Testis (tissue), 2 donors: ENCODE measurements at regions not wholly inside any gene's neighbourhood (a gene's known extent, or its start where the extent isn't known, plus 50 kb on each side); places are given as distances from the start of the nearest gene placed in this dataset.

ENCODE experiments used
- DNase-seq: peaks from one replicate; pipeline ENCODE4 v3.0.0-alpha.2; 2019
- H3K27ac ChIP-seq, 2 donors: fragments of 200-600 bp; sonication (generic); one replicate each; pipeline ENCODE4 v1.5.1; 2019
- H3K27me3 ChIP-seq: fragments of 200-600 bp; sonication (generic); one replicate; pipeline ENCODE4 v1.5.1; 2019
- H3K36me3 ChIP-seq: fragments of 200-600 bp; sonication (generic); one replicate; pipeline ENCODE4 v1.5.1; 2017; ENCODE audit warnings: low read depth; ENCODE audit errors: missing control alignments
- H3K4me1 ChIP-seq: fragments of 200-600 bp; sonication (generic); one replicate; pipeline ENCODE4 v1.5.1; 2019
- H3K4me3 ChIP-seq, 2 donors: fragments of 200-600 bp; sonication (generic); one replicate each; pipeline ENCODE4 v1.5.1; 2017 to 2019
- H3K9me3 ChIP-seq: fragments of 200-600 bp; sonication (generic); one replicate; pipeline ENCODE4 v1.5.1; 2017
- POLR2A ChIP-seq: fragments of 450-650 bp; IDR thresholded peaks from one replicate; pipeline ENCODE4 v1.6.1; 2017; ENCODE audit warnings: antibody characterized with exemption, mild to moderate bottlenecking, moderate library complexity
- WGBS, 2 donors: methylation state at CpG; one replicate each; pipeline ENCODE4 v1.1.5; 2018; 5-methylcytosine and 5-hydroxymethylcytosine counted together
- intact Hi-C: fragments of 100-400 bp; cut with DNase I; formaldehyde crosslinking; loops from one replicate; pipeline ENCODE4 v1.15.1; 2023; ENCODE audit warnings: low total_unique reads
- TF ChIP-seq, protein P1 (sequence below), 3 experiments: fragments of 450-650 bp in 2 of 3; fragments of 200-600 bp in 1 of 3; sonication (generic) in 1 of 3; IDR thresholded peaks; one replicate each; pipeline ENCODE4 v1.5.1; 2016 to 2019; ENCODE audit warnings: antibody characterized with exemption in 3 of 3, mild to moderate bottlenecking in 2 of 3, moderate library complexity in 1 of 3

DNA sequence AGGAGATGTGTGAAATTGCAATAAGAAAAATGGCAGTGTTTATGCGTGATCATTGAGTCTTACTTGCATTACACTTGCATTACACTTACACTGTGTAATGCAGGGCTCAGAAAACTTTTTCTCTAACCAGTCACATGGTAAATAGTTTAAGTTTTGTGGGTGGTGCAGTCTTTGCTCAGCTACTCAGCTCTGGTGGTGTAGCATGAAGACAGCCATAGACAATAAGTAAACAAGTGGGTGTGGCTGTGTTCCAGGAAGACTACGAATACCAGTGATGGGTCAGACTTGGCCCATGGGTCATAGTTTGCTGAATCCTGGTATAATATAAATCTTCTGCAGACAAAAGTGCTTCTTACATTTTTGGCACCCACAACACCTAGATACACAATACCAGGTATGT lies 115.6 kb upstream of the CYP1B1 start:
- Histone ChIP-seq H3K4me3 (no peak overlapping the region), H3K4me1 (no peaks in the 10 kb centered on the region), H3K27ac (no peak overlapping the region), H3K36me3 (no peaks in the 10 kb centered on the region), H3K27me3 (no peaks in the 10 kb centered on the region), H3K9me3 (no peaks in the 10 kb centered on the region)
- intact Hi-C loops, result no loop called here
- TF ChIP-seq, protein P1, sequence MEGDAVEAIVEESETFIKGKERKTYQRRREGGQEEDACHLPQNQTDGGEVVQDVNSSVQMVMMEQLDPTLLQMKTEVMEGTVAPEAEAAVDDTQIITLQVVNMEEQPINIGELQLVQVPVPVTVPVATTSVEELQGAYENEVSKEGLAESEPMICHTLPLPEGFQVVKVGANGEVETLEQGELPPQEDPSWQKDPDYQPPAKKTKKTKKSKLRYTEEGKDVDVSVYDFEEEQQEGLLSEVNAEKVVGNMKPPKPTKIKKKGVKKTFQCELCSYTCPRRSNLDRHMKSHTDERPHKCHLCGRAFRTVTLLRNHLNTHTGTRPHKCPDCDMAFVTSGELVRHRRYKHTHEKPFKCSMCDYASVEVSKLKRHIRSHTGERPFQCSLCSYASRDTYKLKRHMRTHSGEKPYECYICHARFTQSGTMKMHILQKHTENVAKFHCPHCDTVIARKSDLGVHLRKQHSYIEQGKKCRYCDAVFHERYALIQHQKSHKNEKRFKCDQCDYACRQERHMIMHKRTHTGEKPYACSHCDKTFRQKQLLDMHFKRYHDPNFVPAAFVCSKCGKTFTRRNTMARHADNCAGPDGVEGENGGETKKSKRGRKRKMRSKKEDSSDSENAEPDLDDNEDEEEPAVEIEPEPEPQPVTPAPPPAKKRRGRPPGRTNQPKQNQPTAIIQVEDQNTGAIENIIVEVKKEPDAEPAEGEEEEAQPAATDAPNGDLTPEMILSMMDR (IDR thresholded peaks at IDR 0.05), result no peak
- TF ChIP-seq POLR2A, result no peak
- 89 to 94% methylated on average over 2 of the region's 2 CpGs for WGBS, 2 donors
- no peak for DNase-seq

DNA sequence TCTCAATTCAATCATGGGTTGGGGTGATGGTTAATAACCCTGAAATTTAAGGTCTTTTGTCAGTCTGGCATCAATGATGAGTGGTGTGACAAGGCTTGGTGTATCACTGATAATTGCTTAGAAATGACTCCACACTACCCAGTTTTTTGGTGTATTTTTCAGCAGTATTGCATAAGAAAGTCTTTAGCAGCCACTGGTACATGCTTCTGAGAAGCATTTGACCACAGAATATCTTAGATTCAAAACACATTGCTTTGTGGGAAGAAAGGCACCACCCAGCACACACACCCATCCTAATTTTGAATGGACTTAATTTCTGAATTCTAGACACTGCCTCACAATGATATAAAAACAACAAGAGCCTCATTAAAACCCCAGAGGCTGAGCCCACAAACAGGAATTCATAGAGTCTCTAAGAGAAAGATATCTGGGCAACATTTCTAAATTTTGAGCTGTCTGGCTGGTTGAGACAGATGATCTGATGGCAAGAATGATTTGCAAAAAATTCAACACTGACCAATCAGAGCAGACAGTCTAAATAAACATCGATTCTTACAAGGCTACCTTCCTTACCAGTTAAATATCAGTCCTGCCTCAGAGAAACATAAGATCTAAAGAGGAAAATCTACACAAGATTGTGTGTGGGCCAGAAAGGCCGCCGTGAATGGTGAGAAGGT lies 114.7 kb upstream of the CYP1B1 start:
- no peak overlapping the region for H3K4me3 ChIP-seq
- DNase-seq, result no peak
- H3K9me3 ChIP-seq, result no peaks in the 10 kb centered on the region
- 94 to 97% methylated on average over 3 of the region's 3 CpGs for WGBS, 2 donors
- H3K27ac ChIP-seq, result no peak overlapping the region
- no peaks in the 10 kb centered on the region for H3K36me3 ChIP-seq
- H3K27me3 ChIP-seq, result no peaks in the 10 kb centered on the region
- TF ChIP-seq POLR2A, result no peak
- TF ChIP-seq, protein P1 (IDR thresholded peaks at IDR 0.05), result no peak
- intact Hi-C loops, result no loop called here
- H3K4me1 ChIP-seq, result no peaks in the 10 kb centered on the region

DNA sequence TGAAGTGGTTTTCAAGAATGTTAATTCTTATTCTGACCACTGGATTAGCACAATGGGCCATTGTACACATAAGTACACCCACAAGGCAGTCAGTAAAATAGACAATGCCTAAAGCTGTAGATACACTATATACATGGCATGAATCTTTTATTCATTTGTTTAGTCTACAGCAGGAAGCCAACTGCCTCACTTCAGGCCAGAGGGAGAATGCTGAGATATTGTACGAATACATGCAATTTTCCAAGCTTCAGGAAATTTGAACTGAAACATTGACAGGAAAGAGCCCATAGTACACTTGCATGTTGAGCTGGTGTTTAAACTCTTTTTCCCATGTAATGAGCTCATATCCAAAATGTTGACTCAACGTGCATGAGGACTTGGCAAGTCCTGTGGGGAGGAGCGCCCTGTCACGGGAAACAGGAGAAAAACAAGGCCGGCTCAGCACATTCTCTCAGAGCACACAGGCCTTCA lies 111.6 kb upstream of the CYP1B1 start:
- Histone ChIP-seq H3K9me3 (no peaks in the 10 kb centered on the region), H3K4me1 (no peaks in the 10 kb centered on the region), H3K4me3 (no peak overlapping the region), H3K36me3 (no peaks in the 10 kb centered on the region), H3K27me3 (no peaks in the 10 kb centered on the region), H3K27ac (peak overlapping the region; percentile 59 to 82)
- intact Hi-C loops, result no loop called here
- peak; percentile 82 for DNase-seq
- TF ChIP-seq, protein P1 (IDR thresholded peaks at IDR 0.05), result no peak
- TF ChIP-seq POLR2A, result no peak
- WGBS, 2 donors, result 40 to 44% methylated on average over 5 of the region's 5 CpGs

DNA sequence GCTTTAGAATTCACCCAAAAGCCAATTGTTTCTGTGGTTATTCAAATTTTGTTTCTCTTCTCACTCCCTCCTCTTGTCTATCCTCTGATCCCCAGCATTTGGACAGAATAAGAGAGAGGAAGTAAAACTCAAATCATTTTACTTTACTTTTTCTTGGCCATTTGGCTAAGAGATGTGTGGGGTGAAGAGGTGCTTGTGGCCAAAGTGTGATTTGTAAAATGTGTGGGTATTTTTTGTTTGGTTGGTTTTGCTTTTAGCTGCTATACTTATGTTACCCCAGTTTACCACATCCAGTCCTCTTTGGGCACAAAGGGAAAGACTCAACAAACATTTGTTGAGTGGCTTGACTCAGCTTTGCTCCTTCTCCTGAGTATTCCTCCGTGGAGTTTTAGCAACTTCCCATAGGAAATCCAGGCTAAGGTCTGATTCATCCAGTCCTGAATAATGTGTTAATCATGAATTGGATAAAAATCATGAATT lies 109.1 kb upstream of the CYP1B1 start:
- H3K27ac ChIP-seq, result no peak overlapping the region

More for the DNA sequence above, 109.1 kb upstream of the CYP1B1 start:
- TF ChIP-seq, protein P1 (IDR thresholded peaks at IDR 0.05), result no peak
- no peak for TF ChIP-seq POLR2A
- no peak overlapping the region for H3K4me3 ChIP-seq
- H3K4me1 ChIP-seq, result peaks cover 3% of the 10 kb centered on the region
- intact Hi-C loops, result no loop called here
- no peaks in the 10 kb centered on the region for H3K36me3 ChIP-seq
- no peaks in the 10 kb centered on the region for H3K9me3 ChIP-seq
- no peaks in the 10 kb centered on the region for H3K27me3 ChIP-seq
- 47 to 48% methylated on average over 1 of the region's 1 CpG for WGBS, 2 donors
- no peak for DNase-seq
